A549 (cell line): ENCODE measurements at regions not wholly inside any gene's neighbourhood (a gene's known extent, or its start where the extent isn't known, plus 50 kb on each side); places are given as distances from the start of the nearest gene placed in this dataset.

Source experiments
- ATAC-seq, 2 experiments: fragments of 200-7000 bp in 1 of 2; fragments of >200 bp in 1 of 2; cut with Nextera tagmentation in 1 of 2; cut with Tn5 transposase in 1 of 2; 3 replicates each; pipeline versions ENCODE4 v1.8.0 to v1.9.1; 2018 to 2020; ENCODE audit warnings: mild to moderate bottlenecking in 1 of 2, moderate library complexity in 1 of 2
- CTCF ChIA-PET: fragments of 300-600 bp; sonication (Branson Sonifier 250); formaldehyde crosslinking; extraction: SDS; loops from one replicate; lab custom pipeline; 2021; ENCODE audit warnings: antibody characterized with exemption, inconsistent platforms; lab: Yijun Ruan, JAX
- POLR2A ChIA-PET: fragments of 350-600 bp; formaldehyde crosslinking; extraction: SDS; loops from one replicate; lab custom pipeline; 2021; ENCODE audit warnings: antibody characterized with exemption, inconsistent platforms; lab: Yijun Ruan, JAX
- DNase-seq, 2 experiments: peaks; one replicate each; pipeline versions ENCODE4 v3.0.0 to v3.0.0-alpha.2; 2011 to 2016; ENCODE audit warnings: low read depth in 1 of 2, low spot score in 1 of 2
- FAIRE-seq: peaks from 2 replicates; lab custom pipeline; 2011; peaks lifted over from hg19 to GRCh38; lab: Jason Lieb, UNC
- H3K27ac ChIP-seq, 2 experiments: fragments of >200 bp; sonication (Bioruptor Twin); formaldehyde crosslinking; 3 replicates each; pipeline ENCODE4 v1.5.1; 2016 to 2017
- H3K4me1 ChIP-seq: fragments of >200 bp; sonication (Bioruptor Twin); formaldehyde crosslinking; 3 replicates; pipeline ENCODE4 v1.6.1; 2016
- H3K4me2 ChIP-seq: fragments of >200 bp; sonication (Bioruptor Twin); formaldehyde crosslinking; 3 replicates; pipeline ENCODE4 v1.6.1; 2016
- H3K4me3 ChIP-seq: fragments of >200 bp; sonication (Bioruptor Twin); formaldehyde crosslinking; 3 replicates; pipeline ENCODE4 v1.5.1; 2016
- H3K9me3 ChIP-seq: fragments of >200 bp; sonication (Bioruptor Twin); formaldehyde crosslinking; 3 replicates; pipeline ENCODE4 v1.6.1; 2016
- CBX2 ChIP-seq: fragments of 200-600 bp; sonication (generic); IDR thresholded peaks from 2 replicates; pipeline ENCODE4 v1.6.1; 2016; ENCODE audit warnings: low read depth, mild to moderate bottlenecking, borderline replicate concordance
- CBX8 ChIP-seq: fragments of 200-600 bp; sonication (generic); IDR thresholded peaks from 2 replicates; pipeline ENCODE4 v1.6.1; 2016
- CEBPB ChIP-seq, 2 experiments: fragments of >200 bp in 1 of 2; sonication (Bioruptor Twin) in 1 of 2; formaldehyde crosslinking in 1 of 2; IDR thresholded peaks; 2 replicates each; pipeline ENCODE4 v1.6.1; 2012 to 2016
- E2F6 ChIP-seq: IDR thresholded peaks from 2 replicates; pipeline ENCODE4 v1.6.1; 2012; ENCODE audit warnings: low read depth, borderline replicate concordance
- EHF ChIP-seq: fragments of 250-450 bp; sonication (Bioruptor Pico); IDR thresholded peaks from 2 replicates; pipeline ENCODE4 v1.5.0; 2020; ENCODE audit warnings: mild to moderate bottlenecking
- EHMT2 ChIP-seq: fragments of 200-600 bp; sonication (generic); IDR thresholded peaks from 2 replicates; pipeline ENCODE4 v1.6.1; 2016; ENCODE audit warnings: antibody characterized with exemption, low read depth, mild to moderate bottlenecking, moderate library complexity
- ELK1 ChIP-seq: fragments of 150-350 bp; IDR thresholded peaks from 2 replicates; pipeline ENCODE4 v1.6.1; 2014; ENCODE audit warnings: low read depth, mild to moderate bottlenecking, low read length
- FOSB ChIP-seq: fragments of 250-450 bp; sonication (Bioruptor Pico); IDR thresholded peaks from 2 replicates; pipeline ENCODE4 v1.5.0; 2020; ENCODE audit warnings: mild to moderate bottlenecking, moderate library complexity
- HOXA7 ChIP-seq: fragments of 250-450 bp; sonication (Bioruptor Pico); IDR thresholded peaks from 2 replicates; pipeline ENCODE4 v1.5.0; 2020; ENCODE audit warnings: mild to moderate bottlenecking, moderate library complexity
- JUN ChIP-seq, 2 experiments: fragments of >200 bp; sonication (Bioruptor Twin); formaldehyde crosslinking; IDR thresholded peaks; 2 replicates in 1 of 2; 3 replicates in 1 of 2; pipeline ENCODE4 v1.6.1; 2016 to 2017
- KDM5A ChIP-seq: fragments of 200-600 bp; sonication (generic); IDR thresholded peaks from 2 replicates; pipeline ENCODE4 v1.6.1; 2016; ENCODE audit warnings: antibody characterized with exemption, mild to moderate bottlenecking
- MAFK ChIP-seq: fragments of 450-650 bp; IDR thresholded peaks from 2 replicates; pipeline ENCODE4 v1.6.1; 2014; ENCODE audit not compliant: partially characterized antibody
- MAZ ChIP-seq: fragments of 150-350 bp; IDR thresholded peaks from 2 replicates; pipeline ENCODE4 v1.6.1; 2014; ENCODE audit warnings: antibody characterized with exemption, low read depth, low read length, borderline replicate concordance
- NFE2L2 ChIP-seq: fragments of 150-350 bp; conservative IDR thresholded peaks from 2 replicates; pipeline ENCODE4 v1.6.1; 2014; ENCODE audit warnings: low read length
- NR3C1 ChIP-seq: fragments of >200 bp; sonication (Bioruptor Twin); formaldehyde crosslinking; IDR thresholded peaks from 3 replicates; pipeline ENCODE4 v1.6.1; 2017
- PBX3 ChIP-seq: IDR thresholded peaks from 2 replicates; pipeline ENCODE4 v1.6.1; 2012
- PHF8 ChIP-seq: fragments of 200-600 bp; sonication (generic); IDR thresholded peaks from 2 replicates; pipeline ENCODE4 v1.6.1; 2016; ENCODE audit warnings: low read depth, mild to moderate bottlenecking, antibody characterized with exemption, moderate library complexity, borderline replicate concordance
- POLR2A ChIP-seq: IDR thresholded peaks from 2 replicates; pipeline ENCODE4 v1.6.1; 2012; ENCODE audit warnings: mild to moderate bottlenecking, low read length
- RAD21 ChIP-seq, 2 experiments: fragments of >200 bp in 1 of 2; sonication (Bioruptor Twin) in 1 of 2; formaldehyde crosslinking in 1 of 2; IDR thresholded peaks in 1 of 2; conservative IDR thresholded peaks in 1 of 2; 2 replicates in 1 of 2; 3 replicates in 1 of 2; pipeline ENCODE4 v1.6.1; 2012 to 2018; ENCODE audit warnings: inconsistent platforms in 1 of 2
- RARB ChIP-seq: fragments of 250-450 bp; sonication (Bioruptor Pico); IDR thresholded peaks from 2 replicates; pipeline ENCODE4 v1.8.0; 2021; ENCODE audit warnings: mild to moderate bottlenecking, moderate library complexity
- RNF2 ChIP-seq: fragments of 200-600 bp; sonication (generic); IDR thresholded peaks from 2 replicates; pipeline ENCODE4 v1.6.1; 2016; ENCODE audit warnings: low read depth, mild to moderate bottlenecking, antibody characterized with exemption, moderate library complexity, borderline replicate concordance
- SREBF2 ChIP-seq: fragments of 450-650 bp; IDR thresholded peaks from 2 replicates; pipeline ENCODE4 v1.6.1; 2014; ENCODE audit warnings: mild to moderate bottlenecking, moderate library complexity
- TFCP2L1 ChIP-seq: fragments of 250-450 bp; sonication (Bioruptor Pico); IDR thresholded peaks from 2 replicates; pipeline ENCODE4 v1.5.0; 2021; ENCODE audit warnings: mild to moderate bottlenecking
- USF2 ChIP-seq: fragments of 450-650 bp; IDR thresholded peaks from 2 replicates; pipeline ENCODE4 v1.6.1; 2014; ENCODE audit warnings: antibody characterized with exemption
- ZFP36 ChIP-seq: fragments of 450-650 bp; IDR thresholded peaks from 2 replicates; pipeline ENCODE4 v1.6.1; 2014; ENCODE audit warnings: borderline replicate concordance; ENCODE audit not compliant: partially characterized antibody
- ZNF302 ChIP-seq: fragments of 250-450 bp; sonication (Bioruptor Pico); IDR thresholded peaks from 2 replicates; pipeline ENCODE4 v1.9.0; 2021; ENCODE audit warnings: inconsistent platforms, mild to moderate bottlenecking, moderate library complexity
- ZSCAN20 ChIP-seq: fragments of 250-450 bp; sonication (Bioruptor Pico); IDR thresholded peaks from 2 replicates; pipeline ENCODE4 v1.8.0; 2022; ENCODE audit warnings: mild to moderate bottlenecking, moderate library complexity
- WGBS: methylation state at CpG from one replicate; pipeline ENCODE4 v1.1.6; 2017; ENCODE audit errors: missing lambda C conversion rate; 5-methylcytosine and 5-hydroxymethylcytosine counted together

- H3K4me2 ChIP-seq: no peak overlapping the region
- FAIRE-seq: no peak
- H3K4me3 ChIP-seq: no peak overlapping the region
- H3K4me1 ChIP-seq: peaks cover 5% of the 10 kb centered on the region; the same call in 1 of the 3 replicates
- H3K9me3 ChIP-seq: peaks cover 3% of the 10 kb centered on the region; the same call in 2 of the 3 replicates
- CTCF ChIA-PET: no interaction called here
- H3K27ac ChIP-seq: no peak overlapping the region
- TF ChIP-seq FOSB (no peak), KDM5A (no peak), JUN (IDR thresholded peaks at IDR 0.05) (no peak), HOXA7 (CRISPR knock-in tag) (no peak), POLR2A (no peak), ZSCAN20 (CRISPR knock-in tag) (no peak), RNF2 (no peak), MAFK (no peak), CBX8 (no peak), ZFP36 (no peak), PBX3 (no peak), RARB (CRISPR knock-in tag) (no peak), CEBPB (IDR thresholded peaks at IDR 0.05) (no peak)
- TF ChIP-seq, all 56 proteins: peak for 0
- POLR2A ChIA-PET: no interaction called here
- ATAC-seq (peak in 1 of 2 experiments; percentile 65; a peak in 4 of 6 replicates), DNase-seq (peak in 1 of 2 experiments; percentile 53)
- WGBS: 98% methylated on average over 2 of the region's 2 CpGs
Observed at GRCh38 chr5:143648696-143649095, 163.3 kb upstream of the HMHB1 start.

- no peak for ATAC-seq
- Histone ChIP-seq H3K9me3 (no peaks in the 10 kb centered on the region), H3K4me3 (no peak overlapping the region), H3K4me2 (no peak overlapping the region), H3K4me1 (peaks cover 5% of the 10 kb centered on the region; the same call in 1 of the 3 replicates), H3K27ac (no peak overlapping the region)
- ChIA-PET POLR2A (no interaction called here), CTCF (no interaction called here)
- no peak for TF ChIP-seq EHF (CRISPR knock-in tag)
- no peak for TF ChIP-seq USF2
- TF ChIP-seq PHF8: no peak
- TF ChIP-seq SREBF2: no peak
- no peak for TF ChIP-seq RAD21 (conservative IDR thresholded peaks at IDR 0.05 in 1 of 2, IDR thresholded peaks at IDR 0.05 in 1 of 2)
- no peak for TF ChIP-seq CEBPB (IDR thresholded peaks at IDR 0.05)
- no peak for TF ChIP-seq NR3C1
- no peak for TF ChIP-seq NFE2L2
- TF ChIP-seq POLR2A: no peak
- TF ChIP-seq RARB (CRISPR knock-in tag): no peak
- TF ChIP-seq TFCP2L1: no peak
- no peak for TF ChIP-seq MAZ
- WGBS: 93% methylated on average over 14 of the region's 14 CpGs
- FAIRE-seq: no peak
- no peak for DNase-seq
Observed at GRCh38 chr5:143646961-143647360, 165.0 kb upstream of the HMHB1 start.

- H3K27ac ChIP-seq: no peak overlapping the region
- ATAC-seq (no peak), FAIRE-seq (no peak), DNase-seq (no peak)
- H3K4me3 ChIP-seq: no peak overlapping the region
- no peaks in the 10 kb centered on the region for H3K4me1 ChIP-seq
- ChIA-PET POLR2A (no interaction called here), CTCF (no interaction called here)
- WGBS: 88% methylated on average over 6 of the region's 6 CpGs
- no peaks in the 10 kb centered on the region for H3K9me3 ChIP-seq
- no peak overlapping the region for H3K4me2 ChIP-seq
- TF ChIP-seq SREBF2: no peak
- TF ChIP-seq CBX2: no peak
- no peak for TF ChIP-seq POLR2A
- no peak for TF ChIP-seq EHF (CRISPR knock-in tag)
- TF ChIP-seq KDM5A: no peak
- TF ChIP-seq ELK1: no peak
- no peak for TF ChIP-seq ZNF302 (CRISPR knock-in tag)
- no peak for TF ChIP-seq E2F6
- no peak for TF ChIP-seq EHMT2
Observed at GRCh38 chr5:143645356-143645755, 166.6 kb upstream of the HMHB1 start.
